ENCODE measurements at regions not wholly inside any gene's neighbourhood (a gene's known extent, or its start where the extent isn't known, plus 50 kb on each side); places are given as distances from the start of the nearest gene placed in this dataset.
"Not testable (repeated sequence)": the region's sequence is repeated elsewhere in the genome, so short reads cannot be mapped to it uniquely, and the experiment has no call there.

GRCh38 chr21:24444736-24445135 lies 1162.5 kb downstream of the MRPL39 start:
- DNase-seq (ENCODE audit: insufficient read length, low spot score) (no peak), FAIRE-seq (no peak)

GRCh38 chr21:24436236-24436635 lies 1171.0 kb downstream of the MRPL39 start:
- FAIRE-seq (no peak), DNase-seq (ENCODE audit: insufficient read length, low spot score) (no peak)

- FAIRE-seq (peak; percentile 83), DNase-seq (ENCODE audit: insufficient read length, low spot score) (peak; percentile 13)
Measured at GRCh38 chr21:24428591-24429199, 1178.6 kb downstream of the MRPL39 start.

GRCh38 chr21:24424776-24425175 lies 1182.5 kb downstream of the MRPL39 start:
- DNase-seq (ENCODE audit: insufficient read length, low spot score) (no peak), FAIRE-seq (no peak)

GRCh38 chr21:24423546-24423945 lies 1183.7 kb downstream of the MRPL39 start:
- FAIRE-seq (no peak), DNase-seq (ENCODE audit: insufficient read length, low spot score) (no peak)

GRCh38 chr21:24420689-24421088 lies 1186.6 kb downstream of the MRPL39 start:
- FAIRE-seq: peak; percentile 77
- no peak for DNase-seq (ENCODE audit: insufficient read length, low spot score)

- FAIRE-seq; DNase-seq (ENCODE audit: insufficient read length, low spot score): not testable (repeated sequence)
Measured at GRCh38 chr21:24419641-24420040, 1187.6 kb downstream of the MRPL39 start.

GRCh38 chr21:24418671-24419070 lies 1188.6 kb downstream of the MRPL39 start:
- FAIRE-seq: no peak
- DNase-seq (ENCODE audit: insufficient read length, low spot score): no peak

GRCh38 chr21:24411429-24411828 lies 1195.9 kb downstream of the MRPL39 start:
- FAIRE-seq (no peak), DNase-seq (ENCODE audit: insufficient read length, low spot score) (no peak)

- DNase-seq (ENCODE audit: insufficient read length, low spot score) (no peak), FAIRE-seq (no peak)
Measured at GRCh38 chr21:24403221-24403620, 1204.1 kb downstream of the MRPL39 start.

GRCh38 chr21:24395320-24395923 lies 1211.9 kb downstream of the MRPL39 start:
- DNase-seq (ENCODE audit: insufficient read length, low spot score): no peak
- no peak for FAIRE-seq

GRCh38 chr21:24375201-24375600 lies 1232.1 kb downstream of the MRPL39 start:
- FAIRE-seq (no peak), DNase-seq (ENCODE audit: insufficient read length, low spot score) (no peak)

- DNase-seq (ENCODE audit: insufficient read length, low spot score): no peak
- FAIRE-seq: no peak
Measured at GRCh38 chr21:24372506-24372905, 1234.8 kb downstream of the MRPL39 start.

GRCh38 chr21:24369746-24370145 lies 1237.5 kb downstream of the MRPL39 start:
- no peak for FAIRE-seq
- no peak for DNase-seq (ENCODE audit: insufficient read length, low spot score)

GRCh38 chr21:24369278-24369677 lies 1238.0 kb downstream of the MRPL39 start:
- FAIRE-seq (no peak), DNase-seq (ENCODE audit: insufficient read length, low spot score) (no peak)

GRCh38 chr21:24367936-24368335 lies 1239.3 kb downstream of the MRPL39 start:
- FAIRE-seq (no peak), DNase-seq (ENCODE audit: insufficient read length, low spot score) (no peak)

- DNase-seq (ENCODE audit: insufficient read length, low spot score) (no peak), FAIRE-seq (no peak)
Measured at GRCh38 chr21:24353492-24353891, 1253.8 kb downstream of the MRPL39 start.

- DNase-seq (ENCODE audit: insufficient read length, low spot score) (no peak), FAIRE-seq (no peak)
Measured at GRCh38 chr21:24339406-24339805, 1267.9 kb downstream of the MRPL39 start.

- no peak for DNase-seq (ENCODE audit: insufficient read length, low spot score)
- no peak for FAIRE-seq
Measured at GRCh38 chr21:24336491-24336890, 1270.8 kb downstream of the MRPL39 start.

- no peak for FAIRE-seq
- DNase-seq (ENCODE audit: insufficient read length, low spot score): no peak
Measured at GRCh38 chr21:24323536-24323935, 1283.7 kb downstream of the MRPL39 start.

GRCh38 chr21:24316277-24316922 lies 1290.9 kb downstream of the MRPL39 start:
- FAIRE-seq: no peak
- DNase-seq (ENCODE audit: insufficient read length, low spot score): no peak

- DNase-seq (ENCODE audit: insufficient read length, low spot score) (no peak), FAIRE-seq (no peak)
Measured at GRCh38 chr21:24310788-24311187, 1296.5 kb downstream of the MRPL39 start.

Measured in GM19239 (cell line).